Sigmoid colon (tissue), 6 donors: ENCODE measurements at regions not wholly inside any gene's neighbourhood (a gene's known extent, or its start where the extent isn't known, plus 50 kb on each side); places are given as distances from the start of the nearest gene placed in this dataset.

ENCODE experiments used
- DNase-seq: peaks from one replicate; pipeline ENCODE4 v3.0.0-alpha.2; 2019
- H3K27ac ChIP-seq, 4 donors: fragments of 200-600 bp; sonication (generic); one replicate each; pipeline ENCODE4 v1.5.1; 2016 to 2019; ENCODE audit warnings: mild to moderate bottlenecking in 1 of 4
- H3K27me3 ChIP-seq, 3 donors: fragments of 200-600 bp; sonication (generic); one replicate each; pipeline ENCODE4 v1.5.1; 2019; ENCODE audit warnings: mild to moderate bottlenecking in 1 of 3
- H3K36me3 ChIP-seq, 4 donors: fragments of 200-600 bp; sonication (generic); one replicate each; pipeline ENCODE4 v1.5.1; 2016 to 2019
- H3K4me1 ChIP-seq, 4 donors: fragments of 200-600 bp; sonication (generic); one replicate each; pipeline ENCODE4 v1.5.1; 2017 to 2019
- H3K4me3 ChIP-seq, 4 donors: fragments of 200-600 bp; sonication (generic); one replicate each; pipeline ENCODE4 v1.5.1; 2017 to 2019; ENCODE audit warnings: mild to moderate bottlenecking in 2 of 4, moderate library complexity in 1 of 4
- H3K9me3 ChIP-seq, 4 donors: fragments of 200-600 bp in 3 of 4; sonication (generic) in 3 of 4; one replicate each; pipeline versions ENCODE4 v1.5.1 to v1.6.1; 2013 to 2019
- EP300 ChIP-seq, 4 donors: sonication (generic); formaldehyde crosslinking; IDR thresholded peaks; one replicate each; pipeline ENCODE4 v1.6.1; 2017; ENCODE audit warnings: antibody characterized with exemption in 4 of 4
- POLR2A ChIP-seq, 2 donors: fragments of 450-650 bp; IDR thresholded peaks; one replicate each; pipeline ENCODE4 v1.6.1; 2016; ENCODE audit warnings: antibody characterized with exemption in 2 of 2, mild to moderate bottlenecking in 2 of 2, moderate library complexity in 2 of 2
- POLR2AphosphoS5 ChIP-seq, 4 donors: sonication (generic); formaldehyde crosslinking; IDR thresholded peaks; one replicate each; pipeline ENCODE4 v1.6.1; 2017; ENCODE audit warnings: antibody characterized with exemption in 4 of 4
- WGBS, 2 donors: extraction: QIAGEN DNeasy Blood & Tissue Kit; methylation state at CpG; one replicate each; pipeline ENCODE4 v1.1.7; 2013; 5-methylcytosine and 5-hydroxymethylcytosine counted together
- intact Hi-C: fragments of 100-400 bp; cut with DNase I; formaldehyde crosslinking; loops from one replicate; pipeline ENCODE4 v1.15.1; 2023
- TF ChIP-seq, protein P1 (sequence below), 4 experiments: fragments of 450-650 bp in 3 of 4; fragments of 200-600 bp in 1 of 4; IDR thresholded peaks; one replicate each; pipeline ENCODE4 v1.5.1; 2016 to 2019; ENCODE audit warnings: antibody characterized with exemption in 4 of 4, mild to moderate bottlenecking in 3 of 4, moderate library complexity in 2 of 4
- donor health status: healthy with polysubstance abuse.
- donor health status: healthy.

DNA sequence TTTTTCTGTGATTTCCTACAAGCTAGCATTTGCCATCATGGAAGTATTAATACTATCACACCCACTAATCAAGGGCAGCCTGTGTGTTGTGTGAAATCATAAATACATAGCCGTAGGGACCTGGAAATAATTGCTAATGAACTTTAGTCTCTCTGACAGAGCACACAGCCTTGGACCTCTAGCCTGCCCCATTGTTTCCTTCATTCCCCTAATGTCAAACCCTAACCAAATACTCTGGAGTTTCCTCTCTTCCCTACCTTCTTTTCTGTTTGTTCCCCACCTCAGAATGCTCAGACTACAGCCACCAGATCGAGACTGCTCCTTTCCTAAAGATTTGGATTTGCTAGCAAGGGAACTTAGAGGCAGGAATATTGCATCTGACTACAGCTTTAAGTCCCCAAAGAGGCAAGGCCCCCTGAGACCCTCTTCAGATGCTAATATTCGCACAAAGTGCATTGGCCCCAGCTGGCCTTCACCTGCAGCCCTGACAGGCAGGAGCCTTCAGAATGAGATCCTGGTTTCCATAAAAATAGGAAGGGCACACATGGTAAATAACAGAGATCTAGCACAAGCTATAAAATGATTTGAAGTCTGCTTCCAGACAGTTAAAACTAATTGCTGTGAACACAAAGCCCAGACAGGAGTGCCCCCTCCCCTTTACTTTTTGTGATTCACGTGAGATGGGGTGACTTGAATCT is 279.2 kb upstream of the DCC start:
- no peak overlapping the region for H3K27ac ChIP-seq
- TF ChIP-seq POLR2A (IDR thresholded peaks at IDR 0.05), result no peak
- TF ChIP-seq, protein P1, sequence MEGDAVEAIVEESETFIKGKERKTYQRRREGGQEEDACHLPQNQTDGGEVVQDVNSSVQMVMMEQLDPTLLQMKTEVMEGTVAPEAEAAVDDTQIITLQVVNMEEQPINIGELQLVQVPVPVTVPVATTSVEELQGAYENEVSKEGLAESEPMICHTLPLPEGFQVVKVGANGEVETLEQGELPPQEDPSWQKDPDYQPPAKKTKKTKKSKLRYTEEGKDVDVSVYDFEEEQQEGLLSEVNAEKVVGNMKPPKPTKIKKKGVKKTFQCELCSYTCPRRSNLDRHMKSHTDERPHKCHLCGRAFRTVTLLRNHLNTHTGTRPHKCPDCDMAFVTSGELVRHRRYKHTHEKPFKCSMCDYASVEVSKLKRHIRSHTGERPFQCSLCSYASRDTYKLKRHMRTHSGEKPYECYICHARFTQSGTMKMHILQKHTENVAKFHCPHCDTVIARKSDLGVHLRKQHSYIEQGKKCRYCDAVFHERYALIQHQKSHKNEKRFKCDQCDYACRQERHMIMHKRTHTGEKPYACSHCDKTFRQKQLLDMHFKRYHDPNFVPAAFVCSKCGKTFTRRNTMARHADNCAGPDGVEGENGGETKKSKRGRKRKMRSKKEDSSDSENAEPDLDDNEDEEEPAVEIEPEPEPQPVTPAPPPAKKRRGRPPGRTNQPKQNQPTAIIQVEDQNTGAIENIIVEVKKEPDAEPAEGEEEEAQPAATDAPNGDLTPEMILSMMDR (IDR thresholded peaks at IDR 0.05), result no peak
- no peak for TF ChIP-seq POLR2AphosphoS5 (IDR thresholded peaks at IDR 0.05)
- TF ChIP-seq EP300 (IDR thresholded peaks at IDR 0.05), result no peak
- no peak for DNase-seq
- intact Hi-C loops, result no loop called here
- WGBS, 2 donors, result 17 to 29% methylated on average over 4 of the region's 4 CpGs
- H3K36me3 ChIP-seq, result no peaks in the 10 kb centered on the region
- no peak overlapping the region for H3K4me3 ChIP-seq
- H3K27me3 ChIP-seq, result no peaks in the 10 kb centered on the region
- H3K9me3 ChIP-seq, result no peaks in the 10 kb centered on the region
- H3K4me1 ChIP-seq, result no peaks in the 10 kb centered on the region

- no peak for DNase-seq
- Histone ChIP-seq H3K4me1 (no peaks in the 10 kb centered on the region), H3K27ac (no peak overlapping the region), H3K4me3 (no peak overlapping the region), H3K9me3 (no peaks in the 10 kb centered on the region), H3K36me3 (no peaks in the 10 kb centered on the region), H3K27me3 (no peaks in the 10 kb centered on the region)
- TF ChIP-seq POLR2A (IDR thresholded peaks at IDR 0.05) (no peak), EP300 (IDR thresholded peaks at IDR 0.05) (no peak), POLR2AphosphoS5 (IDR thresholded peaks at IDR 0.05) (no peak)
- TF ChIP-seq, protein P1 (IDR thresholded peaks at IDR 0.05), result no peak
- intact Hi-C loops, result no loop called here
- WGBS, 2 donors, result 52 to 66% methylated on average over 2 of the region's 2 CpGs
Observed at GRCh38 chr18:52063923-52064322, 276.1 kb upstream of the DCC start.

DNA sequence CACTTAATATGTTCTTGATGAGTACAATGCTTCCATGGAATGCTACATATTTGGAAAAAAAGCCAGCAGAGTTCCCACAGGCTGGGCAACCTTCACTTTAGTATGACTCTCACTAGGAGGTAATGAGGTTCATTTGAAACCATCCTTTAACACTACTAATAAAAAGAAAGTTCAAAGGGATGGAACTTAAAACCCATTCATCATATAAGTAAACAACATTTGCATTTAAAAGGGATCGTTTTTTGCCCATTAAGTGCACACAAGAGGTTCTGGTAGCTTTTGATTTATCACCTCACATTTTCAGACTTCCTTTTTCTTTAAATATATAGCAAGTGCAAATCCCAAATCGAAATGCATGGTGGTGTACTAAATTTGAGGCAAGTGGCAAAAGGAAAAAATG is 270.8 kb upstream of the DCC start:
- Histone ChIP-seq H3K27me3 (no peaks in the 10 kb centered on the region), H3K27ac (no peak overlapping the region), H3K36me3 (no peaks in the 10 kb centered on the region), H3K4me1 (no peaks in the 10 kb centered on the region), H3K9me3 (no peaks in the 10 kb centered on the region), H3K4me3 (no peak overlapping the region)
- WGBS, 2 donors, result 17 to 29% methylated on average over 2 of the region's 2 CpGs
- DNase-seq, result no peak
- intact Hi-C loops, result no loop called here
- no peak for TF ChIP-seq POLR2A (IDR thresholded peaks at IDR 0.05)
- TF ChIP-seq, protein P1 (IDR thresholded peaks at IDR 0.05), result no peak
- no peak for TF ChIP-seq POLR2AphosphoS5 (IDR thresholded peaks at IDR 0.05)
- no peak for TF ChIP-seq EP300 (IDR thresholded peaks at IDR 0.05)

DNA sequence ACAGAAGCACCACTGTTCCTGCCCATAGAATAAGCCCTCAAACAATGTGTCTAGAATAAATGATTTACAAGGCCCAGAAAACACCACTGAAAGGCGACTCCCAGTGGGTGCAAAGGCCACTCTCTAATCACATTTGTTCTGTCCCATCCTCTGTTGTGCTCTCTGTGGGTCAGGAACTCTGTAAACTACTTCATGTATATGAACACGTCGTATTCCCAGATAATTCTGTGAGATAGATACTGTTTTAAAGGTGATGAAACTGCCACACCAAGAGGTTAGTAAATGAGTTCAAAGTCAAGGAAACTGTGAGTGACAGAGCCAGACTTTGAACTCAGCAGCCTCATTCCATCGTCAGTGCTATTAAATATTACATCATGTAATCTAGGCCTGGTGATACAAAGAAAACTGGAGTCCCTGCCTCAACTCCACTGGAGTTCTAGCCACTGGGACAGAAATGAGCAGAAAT is 269.7 kb upstream of the DCC start:
- no peak overlapping the region for H3K4me3 ChIP-seq
- H3K27ac ChIP-seq, result no peak overlapping the region
- no peaks in the 10 kb centered on the region for H3K27me3 ChIP-seq
- 13 to 55% methylated on average over 4 of the region's 4 CpGs for WGBS, 2 donors
- intact Hi-C loops, result no loop called here
- H3K4me1 ChIP-seq, result no peaks in the 10 kb centered on the region
- no peaks in the 10 kb centered on the region for H3K9me3 ChIP-seq
- DNase-seq, result no peak
- TF ChIP-seq, protein P1 (IDR thresholded peaks at IDR 0.05), result no peak
- no peak for TF ChIP-seq POLR2A (IDR thresholded peaks at IDR 0.05)
- no peaks in the 10 kb centered on the region for H3K36me3 ChIP-seq
